ENCODE measurements at regions not wholly inside any gene's neighbourhood (a gene's known extent, or its start where the extent isn't known, plus 50 kb on each side); places are given as distances from the start of the nearest gene placed in this dataset.

DNA sequence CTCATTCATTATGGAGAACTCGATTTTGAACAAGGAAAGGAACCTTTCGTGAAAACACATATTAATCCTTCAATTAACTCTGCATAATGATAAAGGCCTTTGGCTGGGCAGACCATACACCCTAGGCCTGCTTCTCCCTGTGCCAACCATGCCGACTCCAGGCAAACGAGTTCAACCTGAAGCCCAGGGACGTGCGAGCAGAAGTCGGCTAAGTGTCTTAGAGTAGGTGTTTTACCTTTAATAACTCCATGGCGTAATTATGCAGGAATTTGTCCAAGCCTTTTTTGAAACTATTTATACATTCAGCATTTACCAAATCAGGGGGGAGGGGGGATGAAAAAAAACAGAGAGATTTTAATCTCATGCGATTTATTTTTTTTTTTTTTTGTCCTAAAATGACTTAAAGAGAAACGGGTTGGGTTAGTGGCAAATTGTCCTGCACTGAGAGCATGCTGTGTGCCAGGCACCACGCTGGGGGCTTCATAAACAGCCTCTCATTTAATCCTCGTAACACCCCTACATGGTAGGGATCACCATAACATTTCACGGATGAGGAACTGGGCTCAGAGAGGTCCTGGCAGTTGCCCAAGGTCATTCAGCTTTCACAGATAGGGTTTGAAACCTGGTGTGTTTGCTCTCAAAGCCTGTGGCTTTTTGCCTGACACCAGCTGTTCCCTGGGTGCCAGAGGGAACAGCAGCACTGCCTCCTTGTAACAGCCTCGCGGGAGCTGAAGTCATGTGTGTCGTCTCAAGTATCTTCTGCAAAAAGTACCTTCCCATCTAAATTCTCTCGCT lies 423.9 kb downstream of the MN1 start:
- intact Hi-C loops (cut with micrococcal nuclease) = no loop called here
- Histone ChIP-seq H3K4me3 (no peak overlapping the region), H3K4me1 (no peaks in the 10 kb centered on the region), H3K36me3 (no peaks in the 10 kb centered on the region), H3K9me3 (replicated peaks) (peaks cover 13% of the 10 kb centered on the region), H3K27ac (replicated peaks) (no peak overlapping the region), H3K27me3 (ENCODE audit: low read depth) (peaks cover 63% of the 10 kb centered on the region)
- TF ChIP-seq, protein P1, sequence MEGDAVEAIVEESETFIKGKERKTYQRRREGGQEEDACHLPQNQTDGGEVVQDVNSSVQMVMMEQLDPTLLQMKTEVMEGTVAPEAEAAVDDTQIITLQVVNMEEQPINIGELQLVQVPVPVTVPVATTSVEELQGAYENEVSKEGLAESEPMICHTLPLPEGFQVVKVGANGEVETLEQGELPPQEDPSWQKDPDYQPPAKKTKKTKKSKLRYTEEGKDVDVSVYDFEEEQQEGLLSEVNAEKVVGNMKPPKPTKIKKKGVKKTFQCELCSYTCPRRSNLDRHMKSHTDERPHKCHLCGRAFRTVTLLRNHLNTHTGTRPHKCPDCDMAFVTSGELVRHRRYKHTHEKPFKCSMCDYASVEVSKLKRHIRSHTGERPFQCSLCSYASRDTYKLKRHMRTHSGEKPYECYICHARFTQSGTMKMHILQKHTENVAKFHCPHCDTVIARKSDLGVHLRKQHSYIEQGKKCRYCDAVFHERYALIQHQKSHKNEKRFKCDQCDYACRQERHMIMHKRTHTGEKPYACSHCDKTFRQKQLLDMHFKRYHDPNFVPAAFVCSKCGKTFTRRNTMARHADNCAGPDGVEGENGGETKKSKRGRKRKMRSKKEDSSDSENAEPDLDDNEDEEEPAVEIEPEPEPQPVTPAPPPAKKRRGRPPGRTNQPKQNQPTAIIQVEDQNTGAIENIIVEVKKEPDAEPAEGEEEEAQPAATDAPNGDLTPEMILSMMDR (IDR thresholded peaks at IDR 0.05; ENCODE audit: borderline replicate concordance) = no peak
- DNase-seq = no peak

GRCh38 chr22:27378311-27378800 lies 423.2 kb downstream of the MN1 start:
- Histone ChIP-seq H3K27me3 (ENCODE audit: low read depth) (peaks cover 69% of the 10 kb centered on the region), H3K4me1 (no peaks in the 10 kb centered on the region), H3K9me3 (replicated peaks) (peaks cover 13% of the 10 kb centered on the region), H3K4me3 (no peak overlapping the region), H3K36me3 (no peaks in the 10 kb centered on the region), H3K27ac (replicated peaks) (no peak overlapping the region)
- DNase-seq = no peak
- intact Hi-C loops (cut with micrococcal nuclease) = no loop called here
- TF ChIP-seq, protein P1 (IDR thresholded peaks at IDR 0.05; ENCODE audit: borderline replicate concordance) = no peak

- Histone ChIP-seq H3K27ac (replicated peaks) (no peak overlapping the region), H3K4me3 (no peak overlapping the region), H3K27me3 (ENCODE audit: low read depth) (peaks cover 71% of the 10 kb centered on the region), H3K9me3 (replicated peaks) (peaks cover 13% of the 10 kb centered on the region), H3K36me3 (no peaks in the 10 kb centered on the region), H3K4me1 (no peaks in the 10 kb centered on the region)
- TF ChIP-seq, protein P1 (IDR thresholded peaks at IDR 0.05; ENCODE audit: borderline replicate concordance) = no peak
- no peak for DNase-seq
- intact Hi-C loops (cut with micrococcal nuclease) = no loop called here
Observed at GRCh38 chr22:27378995-27379394, 422.6 kb downstream of the MN1 start.

- TF ChIP-seq, protein P1 (IDR thresholded peaks at IDR 0.05; ENCODE audit: borderline replicate concordance) = no peak
- no peak for DNase-seq
Observed at GRCh38 chr22:27380855-27381254, 420.7 kb downstream of the MN1 start.

GRCh38 chr22:27381552-27381951 lies 420.0 kb downstream of the MN1 start:
- no peak for DNase-seq
- intact Hi-C loops (cut with micrococcal nuclease) = no loop called here
- Histone ChIP-seq H3K4me3 (no peak overlapping the region), H3K36me3 (no peaks in the 10 kb centered on the region), H3K27me3 (ENCODE audit: low read depth) (peaks cover 90% of the 10 kb centered on the region), H3K27ac (replicated peaks) (no peak overlapping the region), H3K4me1 (no peaks in the 10 kb centered on the region), H3K9me3 (replicated peaks) (no peaks in the 10 kb centered on the region)
- TF ChIP-seq, protein P1 (IDR thresholded peaks at IDR 0.05; ENCODE audit: borderline replicate concordance) = no peak

More at GRCh38 chr22:27380855-27381254, 420.7 kb downstream of the MN1 start:
- intact Hi-C loops (cut with micrococcal nuclease) = no loop called here
- H3K36me3 ChIP-seq = no peaks in the 10 kb centered on the region
- H3K4me3 ChIP-seq = no peak overlapping the region
- H3K4me1 ChIP-seq = no peaks in the 10 kb centered on the region
- peaks cover 85% of the 10 kb centered on the region for H3K27me3 ChIP-seq (ENCODE audit: low read depth)
- H3K9me3 ChIP-seq (replicated peaks) = no peaks in the 10 kb centered on the region
- no peak overlapping the region for H3K27ac ChIP-seq (replicated peaks)

Measured in left ventricle myocardium inferior (tissue), 1 donor.